SIG-M5 treated with dmso at 0.1 percent for 504 hours (cell line): ENCODE measurements at regions not wholly inside any gene's neighbourhood (a gene's known extent, or its start where the extent isn't known, plus 50 kb on each side); places are given as distances from the start of the nearest gene placed in this dataset.

Source experiments
- DNase-seq: peaks from one replicate; lab custom pipeline; 2025; ENCODE audit not compliant: unreplicated experiment; lab: John Stamatoyannopoulos, UW

GRCh38 chr11:107151158-107151557, 132.9 kb upstream of the GUCY1A2 start:
- no peak for DNase-seq

GRCh38 chr11:107140983-107141382, 122.7 kb upstream of the GUCY1A2 start:
- no peak for DNase-seq

GRCh38 chr11:107139396-107139795, 121.1 kb upstream of the GUCY1A2 start:
- DNase-seq, result no peak

- DNase-seq, result no peak
These were observed 118.6 kb upstream of the GUCY1A2 start for GRCh38 chr11:107136892-107137291.

- no peak for DNase-seq
These were observed 113.5 kb upstream of the GUCY1A2 start for GRCh38 chr11:107131756-107132155.

GRCh38 chr11:107123022-107123421, 104.7 kb upstream of the GUCY1A2 start:
- no peak for DNase-seq

GRCh38 chr11:107118025-107118720, 99.9 kb upstream of the GUCY1A2 start:
- no peak for DNase-seq

GRCh38 chr11:107116358-107116757, 98.1 kb upstream of the GUCY1A2 start:
- no peak for DNase-seq

GRCh38 chr11:107102692-107103477, 84.6 kb upstream of the GUCY1A2 start:
- no peak for DNase-seq

GRCh38 chr11:107092667-107093066, 74.4 kb upstream of the GUCY1A2 start:
- DNase-seq, result no peak

- DNase-seq, result no peak
These were observed 60.1 kb upstream of the GUCY1A2 start for GRCh38 chr11:107078375-107078774.

- no peak for DNase-seq
These were observed 58.6 kb upstream of the GUCY1A2 start for GRCh38 chr11:107076832-107077231.

GRCh38 chr11:107071129-107071528, 52.9 kb upstream of the GUCY1A2 start:
- no peak for DNase-seq
